HFF-Myc (cell line): ENCODE measurements at regions not wholly inside any gene's neighbourhood (a gene's known extent, or its start where the extent isn't known, plus 50 kb on each side); places are given as distances from the start of the nearest gene placed in this dataset.
"Not testable (repeated sequence)": the region's sequence is repeated elsewhere in the genome, so short reads cannot be mapped to it uniquely, and the experiment has no call there.

Source experiments
- DNase-seq: peaks from one replicate; pipeline ENCODE4 v3.0.0-alpha.2; 2011; ENCODE audit warnings: low read depth; ENCODE audit errors: extremely low read depth
- H3K4me3 ChIP-seq: replicated peaks from 2 replicates; pipeline ENCODE4 v1.5.1; 2011; ENCODE audit warnings: low read depth, mild to moderate bottlenecking, control low read depth, low read length
- TF ChIP-seq, protein P1 (sequence below): IDR thresholded peaks from 2 replicates; pipeline ENCODE4 v1.5.1; 2012; ENCODE audit warnings: mild to moderate bottlenecking, low read depth, low read length, control low read depth; ENCODE audit errors: missing control alignments

DNA sequence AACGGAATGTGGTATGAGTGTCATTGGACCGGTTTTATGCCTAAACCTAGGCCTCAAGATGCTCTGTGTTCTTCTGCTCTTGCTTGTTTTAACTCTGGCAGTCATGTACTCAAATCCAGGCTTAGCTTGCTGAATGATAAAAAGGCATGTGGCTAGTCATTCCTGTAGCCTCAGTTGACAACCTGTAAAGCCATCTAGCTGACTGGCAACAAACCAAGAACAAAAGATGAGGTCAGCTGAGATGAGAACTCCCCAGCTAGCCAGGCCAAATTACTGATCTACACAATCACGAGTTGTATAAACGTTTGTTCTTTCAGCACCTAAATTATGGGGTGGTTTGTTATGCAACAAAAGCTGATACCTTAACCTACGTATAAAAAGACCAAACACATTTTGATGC lies 1406.0 kb upstream of the CDH8 start:
- no peak for DNase-seq
- TF ChIP-seq, protein P1, sequence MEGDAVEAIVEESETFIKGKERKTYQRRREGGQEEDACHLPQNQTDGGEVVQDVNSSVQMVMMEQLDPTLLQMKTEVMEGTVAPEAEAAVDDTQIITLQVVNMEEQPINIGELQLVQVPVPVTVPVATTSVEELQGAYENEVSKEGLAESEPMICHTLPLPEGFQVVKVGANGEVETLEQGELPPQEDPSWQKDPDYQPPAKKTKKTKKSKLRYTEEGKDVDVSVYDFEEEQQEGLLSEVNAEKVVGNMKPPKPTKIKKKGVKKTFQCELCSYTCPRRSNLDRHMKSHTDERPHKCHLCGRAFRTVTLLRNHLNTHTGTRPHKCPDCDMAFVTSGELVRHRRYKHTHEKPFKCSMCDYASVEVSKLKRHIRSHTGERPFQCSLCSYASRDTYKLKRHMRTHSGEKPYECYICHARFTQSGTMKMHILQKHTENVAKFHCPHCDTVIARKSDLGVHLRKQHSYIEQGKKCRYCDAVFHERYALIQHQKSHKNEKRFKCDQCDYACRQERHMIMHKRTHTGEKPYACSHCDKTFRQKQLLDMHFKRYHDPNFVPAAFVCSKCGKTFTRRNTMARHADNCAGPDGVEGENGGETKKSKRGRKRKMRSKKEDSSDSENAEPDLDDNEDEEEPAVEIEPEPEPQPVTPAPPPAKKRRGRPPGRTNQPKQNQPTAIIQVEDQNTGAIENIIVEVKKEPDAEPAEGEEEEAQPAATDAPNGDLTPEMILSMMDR, result no peak
- H3K4me3 ChIP-seq, result no peak overlapping the region

DNA sequence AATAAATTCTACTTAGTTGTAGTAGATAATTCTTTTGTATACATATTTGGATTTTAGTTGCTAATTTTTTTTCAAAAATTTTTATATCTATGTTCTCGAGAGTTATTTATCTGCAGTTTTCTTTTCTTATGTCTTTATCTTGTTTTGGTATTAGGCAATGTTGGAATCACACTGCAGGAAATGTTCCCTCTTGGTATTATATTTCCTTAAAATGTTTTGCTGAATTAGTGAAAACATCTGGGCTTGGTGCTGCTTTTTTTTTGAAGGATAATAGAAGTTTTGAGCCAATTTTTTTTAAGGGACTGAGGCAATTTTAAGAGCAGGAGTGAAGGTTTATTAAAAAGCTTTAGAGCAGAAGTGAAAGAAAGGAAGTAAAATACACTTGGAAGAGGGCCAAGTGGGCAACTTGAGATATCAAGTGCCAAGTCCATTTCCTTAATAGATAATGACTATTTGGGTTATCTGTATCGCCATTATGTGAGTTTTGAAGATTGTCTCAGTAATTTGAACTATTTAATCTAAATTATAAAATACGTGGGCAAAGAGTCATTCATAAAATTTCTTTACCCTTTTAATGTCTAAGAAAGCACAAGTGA lies 1390.1 kb upstream of the CDH8 start:
- no peak for DNase-seq
- no peak overlapping the region for H3K4me3 ChIP-seq
- TF ChIP-seq, protein P1, result no peak

DNA sequence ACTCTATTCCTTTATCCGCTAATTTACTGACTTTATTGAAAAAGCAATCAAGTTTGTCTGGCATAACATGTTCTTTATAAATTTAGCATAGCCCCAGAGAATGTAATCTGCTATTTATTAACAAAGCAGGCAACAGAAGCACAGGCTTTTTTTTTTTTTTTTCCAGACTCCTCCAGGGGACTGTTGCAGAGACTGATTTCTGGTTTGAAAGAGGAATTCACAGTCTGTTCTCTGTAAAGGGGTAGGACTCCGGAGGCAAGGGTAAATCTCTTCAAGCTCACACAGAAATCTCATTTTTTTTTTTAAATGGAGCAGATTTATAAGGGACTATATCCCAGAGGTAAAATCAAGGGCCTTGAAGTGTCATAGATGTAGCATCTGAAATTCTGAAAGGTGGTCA lies 1386.5 kb upstream of the CDH8 start:
- TF ChIP-seq, protein P1, result no peak
- no peak for DNase-seq
- H3K4me3 ChIP-seq, result no peak overlapping the region

DNA sequence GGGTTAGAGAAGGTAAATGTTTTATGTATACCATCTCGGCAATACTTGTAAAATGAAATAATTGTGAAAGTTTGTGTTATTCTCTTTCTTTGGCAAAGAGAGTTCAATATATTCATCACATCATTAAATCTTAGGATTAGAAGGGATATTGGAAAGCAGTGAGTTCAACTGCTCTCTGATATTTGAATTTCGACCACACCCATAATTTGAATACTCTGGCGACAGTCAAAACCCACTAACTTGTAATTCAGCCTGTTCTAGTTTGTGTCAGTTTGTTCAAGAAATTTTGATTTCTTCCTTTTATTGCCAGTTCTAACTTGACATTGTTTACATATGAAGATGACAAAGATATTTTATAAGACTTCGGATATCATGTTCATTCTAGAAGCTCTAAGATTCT lies 1380.5 kb upstream of the CDH8 start:
- no peak overlapping the region for H3K4me3 ChIP-seq
- no peak for DNase-seq
- TF ChIP-seq, protein P1, result no peak

DNA sequence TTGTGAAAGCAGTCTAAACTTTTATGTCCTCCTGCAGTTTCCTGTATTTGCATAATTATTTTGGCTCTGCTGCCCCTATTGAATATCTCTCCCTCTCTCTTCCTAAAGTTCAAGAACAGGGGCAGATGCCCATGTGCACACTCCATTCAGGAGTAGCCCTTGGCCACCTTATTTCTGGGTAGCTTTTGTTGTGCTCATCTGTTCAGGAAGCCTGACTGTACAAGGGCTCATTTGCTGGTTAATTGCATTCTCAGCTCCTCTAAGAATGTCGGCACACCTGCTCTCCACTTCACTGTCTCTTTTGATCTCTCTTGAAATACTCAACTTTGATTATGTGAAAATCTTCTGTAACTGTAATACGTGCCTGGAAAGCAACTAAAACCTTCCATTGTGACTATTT lies 1378.8 kb upstream of the CDH8 start:
- TF ChIP-seq, protein P1, result no peak
- DNase-seq, result no peak
- no peak overlapping the region for H3K4me3 ChIP-seq

DNA sequence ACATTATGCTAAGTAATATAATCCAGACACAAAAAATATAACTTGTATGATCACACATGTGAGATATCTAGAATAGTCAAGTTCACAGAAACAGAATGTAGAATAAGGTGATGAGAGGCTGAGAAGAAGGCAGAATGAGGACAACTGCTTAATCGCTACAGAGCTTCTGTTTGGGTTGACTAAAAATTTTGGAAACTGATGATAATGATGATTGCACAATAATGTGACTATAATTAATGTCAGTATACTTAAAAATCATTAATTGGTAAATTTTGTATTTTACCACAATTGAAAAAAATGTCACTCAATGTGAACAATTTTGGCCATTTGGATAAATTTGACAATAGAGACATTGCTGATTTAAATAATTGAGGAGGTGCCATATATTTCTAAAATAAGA lies 1374.4 kb upstream of the CDH8 start:
- TF ChIP-seq, protein P1, result no peak
- no peak for DNase-seq
- H3K4me3 ChIP-seq, result no peak overlapping the region

DNA sequence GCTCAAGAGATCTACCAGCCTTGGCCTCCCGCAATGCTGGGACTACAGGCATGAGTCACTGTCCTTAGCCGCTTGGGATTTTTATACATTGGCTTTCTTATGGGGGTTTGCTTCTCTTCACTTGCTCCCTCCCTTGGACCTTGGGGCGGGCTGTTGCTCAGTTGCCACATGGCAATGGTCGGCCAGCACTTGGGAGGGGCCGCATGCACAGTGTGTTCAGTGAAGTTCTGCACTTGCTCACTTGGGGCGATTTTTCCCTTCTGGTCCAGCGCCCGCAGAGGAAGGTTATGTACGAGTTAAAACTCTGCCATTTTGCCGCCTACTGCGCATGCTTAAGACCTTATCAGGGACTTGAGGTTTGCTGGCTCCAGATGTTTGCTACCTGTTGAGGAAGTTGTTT lies 1367.6 kb upstream of the CDH8 start:
- TF ChIP-seq, protein P1, result no peak
- no peak overlapping the region for H3K4me3 ChIP-seq
- DNase-seq, result no peak

DNA sequence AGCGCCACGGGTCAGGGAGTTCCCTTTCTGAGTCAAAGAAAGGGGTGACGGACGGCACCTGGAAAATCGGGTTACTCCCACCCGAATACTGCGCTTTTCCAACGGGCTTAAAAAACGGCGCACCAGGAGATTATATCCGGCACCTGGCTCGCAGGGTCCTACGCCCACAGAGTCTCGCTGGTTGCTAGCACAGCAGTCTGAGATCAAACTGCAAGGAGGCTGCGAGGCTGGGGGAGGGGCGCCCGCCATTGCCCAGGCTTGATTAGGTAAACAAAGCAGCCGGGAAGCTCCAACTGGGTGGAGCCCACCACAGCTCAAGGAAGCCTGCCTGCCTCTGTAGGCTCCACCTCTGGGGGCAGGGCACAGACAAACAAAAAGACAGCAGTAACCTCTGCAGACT lies 1352.0 kb upstream of the CDH8 start:
- H3K4me3 ChIP-seq, DNase-seq: not testable (repeated sequence)
